CD4-positive, CD25-positive, alpha-beta regulatory T cell (primary cell): ENCODE measurements at regions not wholly inside any gene's neighbourhood (a gene's known extent, or its start where the extent isn't known, plus 50 kb on each side); places are given as distances from the start of the nearest gene placed in this dataset.

Experiments
- ATAC-seq, 2 donors: fragments of 150-1000 bp; cut with Tn5 transposase; one replicate each; pipeline ENCODE4 v1.10.0; 2021; ENCODE audit warnings: low read depth in 2 of 2, moderate number of reproducible peaks in 2 of 2, moderate library complexity in 1 of 2
- DNase-seq, 3 donors: peaks; one replicate each; pipeline versions ENCODE4 v3.0.0 to v3.0.0-alpha.2; 2012 to 2022; ENCODE audit warnings: mixed read lengths in 1 of 3
- H3K27ac ChIP-seq: one replicate; pipeline ENCODE4 v1.7.0; 2013; ENCODE audit warnings: mild to moderate bottlenecking, low read length; ENCODE audit not compliant: insufficient read depth, poor library complexity, severe bottlenecking
- H3K27me3 ChIP-seq: one replicate; pipeline ENCODE4 v1.7.0; 2013; ENCODE audit warnings: low read length; ENCODE audit not compliant: control insufficient read depth, insufficient read depth
- H3K36me3 ChIP-seq: one replicate; pipeline ENCODE4 v1.7.0; 2013; ENCODE audit warnings: mild to moderate bottlenecking, low read length, moderate library complexity; ENCODE audit not compliant: control insufficient read depth, insufficient read depth
- H3K4me1 ChIP-seq: 2 replicates; pipeline ENCODE4 v1.7.0; 2013; ENCODE audit warnings: mild to moderate bottlenecking, low read length; ENCODE audit not compliant: insufficient read depth, control insufficient read depth, poor library complexity, severe bottlenecking
- H3K4me3 ChIP-seq: one replicate; pipeline ENCODE4 v1.7.0; 2013; ENCODE audit warnings: low read depth, mild to moderate bottlenecking, low read length, moderate library complexity
- H3K9me3 ChIP-seq, 2 experiments: 1 replicate in 1 of 2; 2 replicates in 1 of 2; pipeline ENCODE4 v1.7.0; 2013; ENCODE audit warnings: low read length in 2 of 2, mild to moderate bottlenecking in 1 of 2, moderate library complexity in 1 of 2; ENCODE audit not compliant: control insufficient read depth in 2 of 2
- H3K27ac Mint-ChIP-seq, 3 donors: one replicate each; pipeline ENCODE4 v1.8.0; 2020 to 2022; ENCODE audit warnings: mild to moderate bottlenecking in 3 of 3, mixed read lengths in 3 of 3, moderate library complexity in 2 of 3
- H3K27me3 Mint-ChIP-seq: one replicate; pipeline ENCODE4 v1.8.0; 2022; ENCODE audit warnings: mild to moderate bottlenecking, mixed read lengths
- H3K36me3 Mint-ChIP-seq: one replicate; pipeline ENCODE4 v1.8.0; 2020; ENCODE audit warnings: mixed read lengths
- H3K4me1 Mint-ChIP-seq, 4 donors: one replicate each; pipeline ENCODE4 v1.8.0; 2020 to 2022; ENCODE audit warnings: mixed read lengths in 4 of 4, mild to moderate bottlenecking in 1 of 4
- H3K4me3 Mint-ChIP-seq, 4 donors: one replicate each; pipeline ENCODE4 v1.8.0; 2020 to 2022; ENCODE audit warnings: mild to moderate bottlenecking in 4 of 4, mixed read lengths in 4 of 4, moderate library complexity in 3 of 4
- H3K9me3 Mint-ChIP-seq, 7 donors: one replicate each; pipeline ENCODE4 v1.8.0; 2020 to 2022; ENCODE audit warnings: mixed read lengths in 7 of 7, mild to moderate bottlenecking in 3 of 7, moderate library complexity in 2 of 7

- Mint-ChIP-seq H3K4me3 (no peak overlapping the region), H3K4me1 (no peaks in the 10 kb centered on the region), H3K27ac (no peak overlapping the region), H3K9me3 (peaks cover 0 to 9% (median 6%) of the 10 kb centered on the region in 7 donors), H3K36me3 (no peaks in the 10 kb centered on the region), H3K27me3 (no peaks in the 10 kb centered on the region)
- no peak overlapping the region for H3K27ac ChIP-seq
- H3K9me3 ChIP-seq, result peaks cover 0 to 4% of the 10 kb centered on the region in 2 experiments
- H3K4me3 ChIP-seq, result no peak overlapping the region
- no peaks in the 10 kb centered on the region for H3K36me3 ChIP-seq
- no peaks in the 10 kb centered on the region for H3K4me1 ChIP-seq
- DNase-seq, result no peak
- no peak for ATAC-seq
- no peaks in the 10 kb centered on the region for H3K27me3 ChIP-seq
Measured at GRCh38 chr6:164882236-164882635, 427.2 kb downstream of the C6orf118 start.

GRCh38 chr6:164871783-164872182 is 437.6 kb downstream of the C6orf118 start:
- Mint-ChIP-seq H3K27me3 (no peaks in the 10 kb centered on the region), H3K4me3 (no peak overlapping the region), H3K27ac (no peak overlapping the region), H3K36me3 (no peaks in the 10 kb centered on the region), H3K4me1 (no peaks in the 10 kb centered on the region), H3K9me3 (peaks cover 5 to 20% (median 11%) of the 10 kb centered on the region in 7 donors)
- no peak for ATAC-seq
- Histone ChIP-seq H3K9me3 (peaks cover 1 to 5% of the 10 kb centered on the region in 2 experiments), H3K27me3 (no peaks in the 10 kb centered on the region), H3K36me3 (no peaks in the 10 kb centered on the region), H3K4me1 (no peaks in the 10 kb centered on the region), H3K4me3 (no peak overlapping the region), H3K27ac (no peak overlapping the region)
- no peak for DNase-seq

DNA sequence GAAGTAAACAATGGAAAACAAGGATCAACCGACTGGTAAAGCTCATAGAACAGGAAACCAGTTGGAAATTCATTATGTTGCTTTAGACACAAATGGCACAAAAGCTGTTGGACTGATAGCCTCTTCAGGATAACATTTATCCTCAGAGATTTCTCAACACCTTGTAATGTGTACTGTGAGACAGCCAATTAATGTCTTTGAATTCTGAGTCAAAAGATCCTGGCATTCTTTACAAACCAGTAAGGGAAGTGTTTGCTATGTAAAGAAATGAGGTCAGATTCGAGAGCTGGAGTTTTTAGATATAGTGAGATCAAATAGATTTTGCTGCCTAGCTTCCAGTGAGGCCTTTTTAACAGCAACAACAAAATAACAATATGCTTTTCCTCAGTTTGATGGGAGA is 439.2 kb downstream of the C6orf118 start:
- H3K27ac Mint-ChIP-seq, result no peak overlapping the region
- H3K4me1 Mint-ChIP-seq, result no peaks in the 10 kb centered on the region
- ATAC-seq (no peak), DNase-seq (no peak)
- no peaks in the 10 kb centered on the region for H3K36me3 Mint-ChIP-seq
- H3K27me3 Mint-ChIP-seq, result no peaks in the 10 kb centered on the region
- H3K4me3 ChIP-seq, result no peak overlapping the region
- no peak overlapping the region for H3K4me3 Mint-ChIP-seq
- H3K36me3 ChIP-seq, result no peaks in the 10 kb centered on the region
- no peaks in the 10 kb centered on the region for H3K27me3 ChIP-seq
- no peaks in the 10 kb centered on the region for H3K4me1 ChIP-seq
- no peak overlapping the region for H3K27ac ChIP-seq
- H3K9me3 Mint-ChIP-seq, result peaks cover 1 to 20% (median 11%) of the 10 kb centered on the region in 7 donors
- peaks cover 0 to 1% of the 10 kb centered on the region in 2 experiments for H3K9me3 ChIP-seq

GRCh38 chr6:164861967-164862366 is 447.4 kb downstream of the C6orf118 start:
- no peaks in the 10 kb centered on the region for H3K9me3 ChIP-seq
- DNase-seq, result no peak
- H3K4me1 ChIP-seq, result no peaks in the 10 kb centered on the region
- Mint-ChIP-seq H3K27me3 (no peaks in the 10 kb centered on the region), H3K4me1 (no peaks in the 10 kb centered on the region), H3K27ac (no peak overlapping the region), H3K9me3 (peaks cover 0 to 9% (median 5%) of the 10 kb centered on the region in 7 donors), H3K36me3 (no peaks in the 10 kb centered on the region), H3K4me3 (no peak overlapping the region)
- no peak overlapping the region for H3K27ac ChIP-seq
- ATAC-seq, result no peak
- no peak overlapping the region for H3K4me3 ChIP-seq
- H3K27me3 ChIP-seq, result no peaks in the 10 kb centered on the region
- H3K36me3 ChIP-seq, result no peaks in the 10 kb centered on the region

DNA sequence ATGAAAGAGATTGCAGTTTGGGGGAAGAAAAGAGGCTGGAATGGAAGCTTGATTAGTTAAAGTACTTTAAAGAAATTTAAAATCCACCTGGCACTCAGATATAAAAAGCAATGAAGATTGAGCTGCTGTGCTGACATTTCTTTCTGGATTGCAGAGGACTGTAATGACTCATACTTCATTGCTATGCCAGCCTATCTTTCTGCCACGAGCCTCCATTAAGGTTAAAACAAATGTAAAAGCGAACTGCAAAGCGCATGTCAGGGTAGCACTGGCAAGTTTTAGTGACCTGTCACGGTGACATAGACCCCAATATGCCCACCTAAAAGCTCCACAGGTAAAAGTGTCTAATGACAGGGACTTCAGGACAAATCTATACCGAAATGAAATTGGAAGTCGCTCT is 449.6 kb downstream of the C6orf118 start:
- Histone ChIP-seq H3K27ac (no peak overlapping the region), H3K4me3 (no peak overlapping the region), H3K27me3 (no peaks in the 10 kb centered on the region), H3K9me3 (no peaks in the 10 kb centered on the region), H3K36me3 (no peaks in the 10 kb centered on the region), H3K4me1 (no peaks in the 10 kb centered on the region)
- H3K4me1 Mint-ChIP-seq, result no peaks in the 10 kb centered on the region
- H3K27ac Mint-ChIP-seq, result no peak overlapping the region
- ATAC-seq, result no peak
- H3K36me3 Mint-ChIP-seq, result no peaks in the 10 kb centered on the region
- H3K9me3 Mint-ChIP-seq, result peaks cover 0 to 6% (median 5%) of the 10 kb centered on the region in 7 donors
- no peaks in the 10 kb centered on the region for H3K27me3 Mint-ChIP-seq
- no peak for DNase-seq
- H3K4me3 Mint-ChIP-seq, result no peak overlapping the region

DNA sequence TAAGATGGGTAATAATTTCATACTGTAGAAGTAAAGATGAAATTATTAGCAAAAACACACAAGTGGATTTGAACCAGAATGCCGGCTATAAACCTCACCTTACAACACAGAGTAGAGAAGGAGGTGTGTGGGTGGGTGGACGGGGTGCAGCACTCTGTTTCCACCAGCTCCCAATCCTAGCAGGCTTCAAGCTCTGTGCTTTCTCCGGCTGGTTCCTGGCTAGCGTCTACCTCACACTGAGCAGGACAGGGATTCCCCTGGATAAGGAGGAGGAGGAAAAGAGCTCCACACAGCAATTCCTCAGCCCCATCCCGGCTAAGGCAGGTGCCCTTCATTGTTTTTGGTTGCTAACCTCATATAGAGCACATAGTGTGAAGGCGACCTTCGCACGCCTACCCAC is 453.3 kb downstream of the C6orf118 start:
- Histone ChIP-seq H3K4me3 (no peak overlapping the region), H3K27me3 (no peaks in the 10 kb centered on the region), H3K9me3 (no peaks in the 10 kb centered on the region), H3K36me3 (no peaks in the 10 kb centered on the region), H3K27ac (no peak overlapping the region), H3K4me1 (no peaks in the 10 kb centered on the region)
- Mint-ChIP-seq H3K4me1 (no peaks in the 10 kb centered on the region), H3K36me3 (no peaks in the 10 kb centered on the region), H3K9me3 (peaks cover 0 to 7% (median 3%) of the 10 kb centered on the region in 7 donors), H3K27me3 (no peaks in the 10 kb centered on the region), H3K4me3 (no peak overlapping the region), H3K27ac (no peak overlapping the region)
- ATAC-seq (no peak), DNase-seq (no peak)

- no peaks in the 10 kb centered on the region for H3K27me3 Mint-ChIP-seq
Measured at GRCh38 chr6:164855281-164855680, 454.1 kb downstream of the C6orf118 start.

GRCh38 chr6:164854526-164854925 is 454.9 kb downstream of the C6orf118 start:
- ATAC-seq (no peak), DNase-seq (no peak)
- Mint-ChIP-seq H3K4me3 (no peak overlapping the region), H3K9me3 (peaks cover 0 to 7% (median 2%) of the 10 kb centered on the region in 7 donors), H3K4me1 (no peaks in the 10 kb centered on the region), H3K27ac (no peak overlapping the region), H3K36me3 (no peaks in the 10 kb centered on the region), H3K27me3 (no peaks in the 10 kb centered on the region)
- no peaks in the 10 kb centered on the region for H3K36me3 ChIP-seq
- H3K4me3 ChIP-seq, result no peak overlapping the region
- H3K9me3 ChIP-seq, result no peaks in the 10 kb centered on the region
- no peak overlapping the region for H3K27ac ChIP-seq
- H3K4me1 ChIP-seq, result no peaks in the 10 kb centered on the region
- H3K27me3 ChIP-seq, result no peaks in the 10 kb centered on the region

More at GRCh38 chr6:164855281-164855680, 454.1 kb downstream of the C6orf118 start:
- Histone ChIP-seq H3K27ac (no peak overlapping the region), H3K4me3 (no peak overlapping the region), H3K36me3 (no peaks in the 10 kb centered on the region), H3K4me1 (no peaks in the 10 kb centered on the region), H3K27me3 (no peaks in the 10 kb centered on the region), H3K9me3 (no peaks in the 10 kb centered on the region)
- Mint-ChIP-seq H3K9me3 (peaks cover 0 to 7% (median 3%) of the 10 kb centered on the region in 7 donors), H3K4me3 (no peak overlapping the region), H3K27ac (no peak overlapping the region), H3K36me3 (no peaks in the 10 kb centered on the region), H3K4me1 (no peaks in the 10 kb centered on the region)
- DNase-seq (no peak), ATAC-seq (no peak)
